NT2/D1 (cell line): ENCODE measurements at regions not wholly inside any gene's neighbourhood (a gene's known extent, or its start where the extent isn't known, plus 50 kb on each side); places are given as distances from the start of the nearest gene placed in this dataset.
A peak's percentile ranks its signal among the peaks of the same experiment; 100 is the strongest.

Experiments
- DNase-seq: peaks from one replicate; pipeline ENCODE4 v3.0.0-alpha.2; 2011; ENCODE audit warnings: low read depth, low spot score
- H3K27me3 ChIP-seq: 2 replicates; pipeline ENCODE4 v1.6.0; 2011; ENCODE audit warnings: mild to moderate bottlenecking; ENCODE audit not compliant: insufficient read length, insufficient read depth
- H3K36me3 ChIP-seq: 2 replicates; pipeline ENCODE4 v1.6.1; 2011; ENCODE audit warnings: mild to moderate bottlenecking, low read length, mixed read lengths; ENCODE audit not compliant: insufficient read depth, insufficient read length
- H3K4me1 ChIP-seq: 2 replicates; pipeline ENCODE4 v1.5.1; 2011; ENCODE audit not compliant: insufficient read depth, insufficient read length
- H3K4me3 ChIP-seq: 2 replicates; pipeline ENCODE4 v1.5.1; 2011; ENCODE audit warnings: low read depth; ENCODE audit not compliant: insufficient read length
- H3K9ac ChIP-seq: 2 replicates; pipeline ENCODE4 v1.6.0; 2011; ENCODE audit warnings: low read depth; ENCODE audit not compliant: insufficient read length
- H3K9me3 ChIP-seq: 2 replicates; pipeline ENCODE4 v1.5.1; 2011; ENCODE audit warnings: mild to moderate bottlenecking, low read length; ENCODE audit not compliant: insufficient read depth
- SUZ12 ChIP-seq: IDR thresholded peaks from 2 replicates; pipeline ENCODE4 v1.6.1; 2011; ENCODE audit not compliant: insufficient read length, insufficient read depth; ENCODE audit errors: extremely low read depth
- YY1 ChIP-seq: IDR thresholded peaks from 2 replicates; pipeline ENCODE4 v1.6.1; 2011; ENCODE audit not compliant: insufficient read length, insufficient read depth
- ZNF274 ChIP-seq: IDR thresholded peaks from 2 replicates; pipeline ENCODE4 v1.6.1; 2011; ENCODE audit warnings: mild to moderate bottlenecking, low read depth, low read length

- no peaks in the 10 kb centered on the region for H3K27me3 ChIP-seq
- no peak overlapping the region for H3K9ac ChIP-seq
- H3K4me1 ChIP-seq: no peaks in the 10 kb centered on the region
- no peak for DNase-seq
- H3K9me3 ChIP-seq: peaks cover 21% of the 10 kb centered on the region
- H3K36me3 ChIP-seq: no peaks in the 10 kb centered on the region
- no peak overlapping the region for H3K4me3 ChIP-seq
- TF ChIP-seq SUZ12 (no peak), ZNF274 (no peak), YY1 (no peak)
Measured at GRCh38 chr7:67429735-67430134, 433.1 kb downstream of the TYW1 start.

- no peaks in the 10 kb centered on the region for H3K36me3 ChIP-seq
- no peak for TF ChIP-seq SUZ12
- no peak for TF ChIP-seq ZNF274
- no peak for TF ChIP-seq YY1
- H3K4me3 ChIP-seq: no peak overlapping the region
Measured at GRCh38 chr7:67432536-67433234, 436.1 kb downstream of the TYW1 start.

GRCh38 chr7:67435894-67436535 lies 439.4 kb downstream of the TYW1 start:
- peaks cover 2% of the 10 kb centered on the region for H3K4me1 ChIP-seq

More at GRCh38 chr7:67432536-67433234, 436.1 kb downstream of the TYW1 start:
- H3K9ac ChIP-seq: no peak overlapping the region
- DNase-seq: no peak
- H3K9me3 ChIP-seq: peaks cover 21% of the 10 kb centered on the region
- H3K27me3 ChIP-seq: no peaks in the 10 kb centered on the region
- no peaks in the 10 kb centered on the region for H3K4me1 ChIP-seq

GRCh38 chr7:67438198-67438882 lies 441.7 kb downstream of the TYW1 start:
- H3K9me3 ChIP-seq: peaks cover 10% of the 10 kb centered on the region
- H3K4me3 ChIP-seq: no peak overlapping the region
- H3K4me1 ChIP-seq: peaks cover 2% of the 10 kb centered on the region
- no peak overlapping the region for H3K9ac ChIP-seq
- no peak for DNase-seq
- H3K27me3 ChIP-seq: no peaks in the 10 kb centered on the region
- H3K36me3 ChIP-seq: no peaks in the 10 kb centered on the region
- TF ChIP-seq ZNF274 (no peak), SUZ12 (no peak), YY1 (no peak)

More at GRCh38 chr7:67435894-67436535, 439.4 kb downstream of the TYW1 start:
- no peaks in the 10 kb centered on the region for H3K36me3 ChIP-seq
- peaks cover 21% of the 10 kb centered on the region for H3K9me3 ChIP-seq
- TF ChIP-seq ZNF274: no peak
- TF ChIP-seq SUZ12: no peak
- no peak for TF ChIP-seq YY1
- H3K9ac ChIP-seq: no peak overlapping the region
- H3K27me3 ChIP-seq: no peaks in the 10 kb centered on the region
- no peak for DNase-seq
- no peak overlapping the region for H3K4me3 ChIP-seq

GRCh38 chr7:67438913-67439505 lies 442.4 kb downstream of the TYW1 start:
- TF ChIP-seq YY1: no peak
- Histone ChIP-seq H3K36me3 (no peaks in the 10 kb centered on the region), H3K9me3 (peaks cover 3% of the 10 kb centered on the region), H3K27me3 (no peaks in the 10 kb centered on the region), H3K9ac (no peak overlapping the region), H3K4me3 (no peak overlapping the region), H3K4me1 (peaks cover 2% of the 10 kb centered on the region)
- no peak for DNase-seq

GRCh38 chr7:67440321-67440720 lies 443.7 kb downstream of the TYW1 start:
- Histone ChIP-seq H3K4me1 (peaks cover 2% of the 10 kb centered on the region), H3K27me3 (no peaks in the 10 kb centered on the region), H3K9ac (no peak overlapping the region), H3K9me3 (no peaks in the 10 kb centered on the region), H3K4me3 (no peak overlapping the region), H3K36me3 (no peaks in the 10 kb centered on the region)
- TF ChIP-seq ZNF274 (no peak), SUZ12 (no peak), YY1 (no peak)
- DNase-seq: no peak

GRCh38 chr7:67445728-67446127 lies 449.1 kb downstream of the TYW1 start:
- TF ChIP-seq YY1 (no peak), SUZ12 (no peak), ZNF274 (no peak)
- Histone ChIP-seq H3K36me3 (no peaks in the 10 kb centered on the region), H3K4me1 (peaks cover 3% of the 10 kb centered on the region), H3K9ac (no peak overlapping the region), H3K9me3 (no peaks in the 10 kb centered on the region), H3K27me3 (no peaks in the 10 kb centered on the region), H3K4me3 (no peak overlapping the region)
- DNase-seq: peak; percentile 11
